Natural killer cell (primary cell): ENCODE measurements at regions not wholly inside any gene's neighbourhood (a gene's known extent, or its start where the extent isn't known, plus 50 kb on each side); places are given as distances from the start of the nearest gene placed in this dataset.

Experiments used
- ATAC-seq, 3 donors: fragments of 150-1000 bp in 2 of 3; fragments of 200-7000 bp in 1 of 3; cut with Tn5 transposase; 1 replicate in 1 of 3; 2 replicates in 2 of 3; pipeline ENCODE4 v1.10.0; 2021; ENCODE audit warnings: mild to moderate bottlenecking in 2 of 3, moderate library complexity in 2 of 3
- DNase-seq, 2 donors: peaks; one replicate each; pipeline versions ENCODE4 v3.0.0 to v3.0.0-alpha.2; 2013 to 2021; ENCODE audit warnings: mixed read lengths in 1 of 2
- H3K27ac ChIP-seq: one replicate; pipeline ENCODE4 v1.5.1; 2013; ENCODE audit warnings: mild to moderate bottlenecking, low read length
- H3K27me3 ChIP-seq: one replicate; pipeline ENCODE4 v1.6.1; 2013; ENCODE audit warnings: low read length; ENCODE audit not compliant: control insufficient read depth, insufficient read depth
- H3K36me3 ChIP-seq: one replicate; pipeline ENCODE4 v1.6.1; 2013; ENCODE audit warnings: low read length; ENCODE audit not compliant: control insufficient read depth, insufficient read depth
- H3K4me1 ChIP-seq: one replicate; pipeline ENCODE4 v1.6.1; 2013; ENCODE audit warnings: low read length; ENCODE audit not compliant: control insufficient read depth, insufficient read depth
- H3K4me3 ChIP-seq: one replicate; pipeline ENCODE4 v1.5.1; 2013; ENCODE audit warnings: low read length
- H3K9me3 ChIP-seq: one replicate; pipeline ENCODE4 v1.6.1; 2013; ENCODE audit warnings: low read length; ENCODE audit not compliant: control insufficient read depth, insufficient read depth
- H3K27ac Mint-ChIP-seq, 2 donors: one replicate each; pipeline ENCODE4 v1.8.0; 2022; ENCODE audit warnings: mild to moderate bottlenecking in 2 of 2, mixed read lengths in 2 of 2, moderate library complexity in 1 of 2
- H3K27me3 Mint-ChIP-seq, 2 donors: one replicate each; pipeline ENCODE4 v1.8.0; 2022; ENCODE audit warnings: low read depth in 2 of 2, mixed read lengths in 2 of 2
- H3K36me3 Mint-ChIP-seq: one replicate; pipeline ENCODE4 v1.8.0; 2022; ENCODE audit warnings: mixed read lengths
- H3K4me1 Mint-ChIP-seq, 2 donors: one replicate each; pipeline ENCODE4 v1.8.0; 2022; ENCODE audit warnings: mixed read lengths in 2 of 2
- H3K4me3 Mint-ChIP-seq: one replicate; pipeline ENCODE4 v1.8.0; 2022; ENCODE audit warnings: mild to moderate bottlenecking, moderate library complexity, mixed read lengths
- H3K9me3 Mint-ChIP-seq, 2 donors: one replicate each; pipeline ENCODE4 v1.8.0; 2022; ENCODE audit warnings: mixed read lengths in 2 of 2
- WGBS: methylation state at CpG from one replicate; pipeline ENCODE4 v1.1.7; 2013; ENCODE audit warnings: missing lambda C conversion rate; ENCODE audit not compliant: insufficient coverage; 5-methylcytosine and 5-hydroxymethylcytosine counted together
- intact Hi-C: fragments of 100-400 bp; cut with micrococcal nuclease; formaldehyde crosslinking; loops from one replicate; pipeline ENCODE4 v1.14.2; 2022
- TF ChIP-seq, protein P1 (sequence below): fragments of 200-600 bp; IDR thresholded peaks from one replicate; pipeline ENCODE4 v1.8.0; 2022; ENCODE audit warnings: antibody characterized with exemption

- Mint-ChIP-seq H3K4me1 (no peaks in the 10 kb centered on the region), H3K27ac (no peak overlapping the region), H3K27me3 (peaks cover 13 to 18% of the 10 kb centered on the region in 2 donors), H3K4me3 (no peak overlapping the region), H3K36me3 (no peaks in the 10 kb centered on the region), H3K9me3 (no peaks in the 10 kb centered on the region)
- no peak overlapping the region for H3K4me3 ChIP-seq
- no peak overlapping the region for H3K27ac ChIP-seq
- no peaks in the 10 kb centered on the region for H3K4me1 ChIP-seq
- no peak for ATAC-seq
- no peaks in the 10 kb centered on the region for H3K9me3 ChIP-seq
- peaks cover 3% of the 10 kb centered on the region for H3K27me3 ChIP-seq
- no peaks in the 10 kb centered on the region for H3K36me3 ChIP-seq
- 57% methylated on average over 2 of the region's 2 CpGs for WGBS
- intact Hi-C loops, result no loop called here
- TF ChIP-seq, protein P1, sequence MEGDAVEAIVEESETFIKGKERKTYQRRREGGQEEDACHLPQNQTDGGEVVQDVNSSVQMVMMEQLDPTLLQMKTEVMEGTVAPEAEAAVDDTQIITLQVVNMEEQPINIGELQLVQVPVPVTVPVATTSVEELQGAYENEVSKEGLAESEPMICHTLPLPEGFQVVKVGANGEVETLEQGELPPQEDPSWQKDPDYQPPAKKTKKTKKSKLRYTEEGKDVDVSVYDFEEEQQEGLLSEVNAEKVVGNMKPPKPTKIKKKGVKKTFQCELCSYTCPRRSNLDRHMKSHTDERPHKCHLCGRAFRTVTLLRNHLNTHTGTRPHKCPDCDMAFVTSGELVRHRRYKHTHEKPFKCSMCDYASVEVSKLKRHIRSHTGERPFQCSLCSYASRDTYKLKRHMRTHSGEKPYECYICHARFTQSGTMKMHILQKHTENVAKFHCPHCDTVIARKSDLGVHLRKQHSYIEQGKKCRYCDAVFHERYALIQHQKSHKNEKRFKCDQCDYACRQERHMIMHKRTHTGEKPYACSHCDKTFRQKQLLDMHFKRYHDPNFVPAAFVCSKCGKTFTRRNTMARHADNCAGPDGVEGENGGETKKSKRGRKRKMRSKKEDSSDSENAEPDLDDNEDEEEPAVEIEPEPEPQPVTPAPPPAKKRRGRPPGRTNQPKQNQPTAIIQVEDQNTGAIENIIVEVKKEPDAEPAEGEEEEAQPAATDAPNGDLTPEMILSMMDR, result no peak
- DNase-seq, result no peak
Observed at GRCh38 chr17:33647956-33648355, 354.9 kb upstream of the ASIC2 start.

GRCh38 chr17:33650304-33650703, 357.2 kb upstream of the ASIC2 start:
- TF ChIP-seq, protein P1, result no peak

DNA sequence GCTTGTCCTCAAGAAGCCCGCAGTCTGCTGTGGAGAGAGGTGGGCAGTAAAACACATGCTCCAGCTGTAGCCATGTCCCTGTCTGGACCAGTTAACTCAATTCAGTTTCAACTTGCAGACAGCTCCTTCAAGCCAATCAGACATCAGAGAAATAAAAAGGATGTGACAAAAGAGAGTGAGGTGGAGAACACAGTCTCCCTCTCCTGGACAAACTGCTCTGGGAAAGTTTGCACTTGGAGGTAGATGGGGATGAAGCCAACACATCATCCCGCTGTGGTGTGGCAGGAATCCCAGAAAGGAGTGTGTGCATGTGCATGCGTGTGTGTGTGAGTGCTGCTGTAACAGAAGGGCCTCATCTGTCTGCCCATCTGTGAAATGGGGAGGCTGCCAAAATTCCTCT, 358.6 kb upstream of the ASIC2 start:
- Mint-ChIP-seq H3K4me3 (no peak overlapping the region), H3K36me3 (no peaks in the 10 kb centered on the region), H3K9me3 (no peaks in the 10 kb centered on the region), H3K4me1 (no peaks in the 10 kb centered on the region), H3K27me3 (peaks cover 4 to 41% of the 10 kb centered on the region in 2 donors), H3K27ac (no peak overlapping the region)
- ATAC-seq (no peak), DNase-seq (no peak)
- TF ChIP-seq, protein P1, result no peak
- Histone ChIP-seq H3K4me3 (no peak overlapping the region), H3K27me3 (peaks cover 3% of the 10 kb centered on the region), H3K9me3 (no peaks in the 10 kb centered on the region), H3K4me1 (no peaks in the 10 kb centered on the region), H3K27ac (no peak overlapping the region), H3K36me3 (no peaks in the 10 kb centered on the region)
- intact Hi-C loops, result no loop called here
- WGBS, result 82% methylated on average over 3 of the region's 3 CpGs

More at GRCh38 chr17:33650304-33650703, 357.2 kb upstream of the ASIC2 start:
- Mint-ChIP-seq H3K4me3 (no peak overlapping the region), H3K27ac (no peak overlapping the region), H3K36me3 (no peaks in the 10 kb centered on the region), H3K27me3 (peaks cover 11 to 31% of the 10 kb centered on the region in 2 donors), H3K4me1 (no peaks in the 10 kb centered on the region), H3K9me3 (no peaks in the 10 kb centered on the region)
- intact Hi-C loops, result no loop called here
- 74% methylated on average over 3 of the region's 5 CpGs for WGBS
- no peak overlapping the region for H3K27ac ChIP-seq
- H3K4me3 ChIP-seq, result no peak overlapping the region
- DNase-seq, result no peak
- no peaks in the 10 kb centered on the region for H3K9me3 ChIP-seq
- H3K27me3 ChIP-seq, result peaks cover 3% of the 10 kb centered on the region
- no peaks in the 10 kb centered on the region for H3K36me3 ChIP-seq
- no peaks in the 10 kb centered on the region for H3K4me1 ChIP-seq
- ATAC-seq, result no peak

DNA sequence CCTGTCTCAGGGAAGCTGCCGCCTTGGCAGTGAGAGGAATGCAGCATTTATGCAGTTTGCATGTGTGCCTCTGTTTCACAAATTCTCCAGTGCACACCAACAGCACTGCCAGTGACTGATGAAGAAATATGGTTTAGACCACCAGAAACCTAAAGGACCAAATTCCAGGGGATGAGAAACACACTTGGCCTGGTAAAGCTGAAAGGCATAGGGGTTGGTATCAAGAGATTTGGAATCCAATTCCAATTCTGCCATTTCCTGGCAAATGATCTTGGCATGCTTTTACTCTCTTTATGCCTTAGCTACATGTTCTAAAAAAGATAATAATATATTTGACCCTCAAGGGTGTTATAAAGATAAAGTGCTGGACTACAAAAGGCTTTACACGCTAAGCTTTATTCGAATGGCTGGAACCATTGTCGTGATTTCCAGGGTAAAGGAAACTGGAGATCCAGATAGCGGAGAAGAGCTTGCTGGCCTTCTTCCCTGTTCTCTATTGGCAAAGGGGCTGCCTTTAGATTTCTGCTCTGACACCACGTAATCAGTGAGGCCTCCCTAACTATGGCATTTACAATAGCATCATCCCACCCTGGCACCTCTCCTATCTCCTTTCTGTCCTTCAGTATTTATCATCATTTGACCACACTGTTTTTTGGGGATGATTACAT, 359.8 kb upstream of the ASIC2 start:
- Mint-ChIP-seq H3K9me3 (no peaks in the 10 kb centered on the region), H3K27me3 (peaks cover 3 to 36% of the 10 kb centered on the region in 2 donors), H3K4me3 (no peak overlapping the region), H3K27ac (no peak overlapping the region), H3K36me3 (no peaks in the 10 kb centered on the region), H3K4me1 (no peaks in the 10 kb centered on the region)
- Histone ChIP-seq H3K9me3 (no peaks in the 10 kb centered on the region), H3K4me3 (no peak overlapping the region), H3K36me3 (no peaks in the 10 kb centered on the region), H3K27ac (no peak overlapping the region), H3K27me3 (peaks cover 3% of the 10 kb centered on the region), H3K4me1 (no peaks in the 10 kb centered on the region)
- TF ChIP-seq, protein P1, result no peak
- no peak for ATAC-seq
- intact Hi-C loops, result no loop called here
- DNase-seq, result no peak
- WGBS, result 87% methylated on average over 6 of the region's 6 CpGs
